DMS 273 treated with DMSO at 0.1 percent for 48 hours (cell line): ENCODE measurements at regions not wholly inside any gene's neighbourhood (a gene's known extent, or its start where the extent isn't known, plus 50 kb on each side); places are given as distances from the start of the nearest gene placed in this dataset.
"Not testable (repeated sequence)": the region's sequence is repeated elsewhere in the genome, so short reads cannot be mapped to it uniquely, and the experiment has no call there.

Experiments used
- DNase-seq: peaks from one replicate; lab custom pipeline; 2025; lab: John Stamatoyannopoulos, UW

GRCh38 chr2:234564699-234565098, 67.8 kb upstream of the ARL4C start:
- no peak for DNase-seq

DNA sequence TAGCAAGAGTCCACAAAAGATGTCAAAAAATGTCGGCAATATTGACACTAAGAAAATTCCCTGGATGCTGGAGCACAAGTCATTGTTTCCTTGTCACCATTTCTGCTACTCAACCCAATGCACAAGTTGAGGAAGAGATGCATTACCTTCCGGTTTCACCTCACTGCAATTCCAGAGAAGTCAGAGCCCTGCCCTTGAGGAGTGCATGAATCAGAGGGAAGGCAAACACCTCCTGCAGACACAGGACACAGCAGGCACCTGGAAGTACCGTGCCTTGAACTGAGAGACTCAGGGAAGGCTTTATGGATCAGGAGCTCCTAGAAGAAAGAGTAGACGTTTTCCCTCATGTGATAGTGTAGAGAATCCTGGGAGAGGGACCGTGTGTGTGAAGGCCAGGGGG, 62.7 kb upstream of the ARL4C start:
- no peak for DNase-seq

DNA sequence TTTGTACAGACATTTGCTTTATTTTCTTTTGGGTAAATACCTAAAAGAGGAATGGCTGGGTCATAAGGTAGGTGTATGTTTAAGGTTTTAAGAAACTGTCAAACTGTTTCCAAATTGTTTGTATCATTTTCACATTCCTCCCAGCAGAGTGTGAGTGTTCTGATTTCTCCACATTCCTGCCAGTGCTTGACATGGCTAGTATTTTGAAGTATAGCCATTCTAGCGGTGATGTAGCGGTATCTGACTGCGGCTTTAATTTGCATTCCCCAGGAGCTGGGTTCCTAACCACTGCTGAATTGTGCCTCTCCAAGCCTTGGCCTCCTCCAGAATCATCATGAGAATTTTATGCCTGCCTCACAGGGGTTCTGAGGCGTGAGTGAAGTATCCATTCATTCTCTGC, 61.8 kb upstream of the ARL4C start:
- no peak for DNase-seq

- no peak for DNase-seq
These were observed 60.1 kb upstream of the ARL4C start for GRCh38 chr2:234556848-234557573.

DNA sequence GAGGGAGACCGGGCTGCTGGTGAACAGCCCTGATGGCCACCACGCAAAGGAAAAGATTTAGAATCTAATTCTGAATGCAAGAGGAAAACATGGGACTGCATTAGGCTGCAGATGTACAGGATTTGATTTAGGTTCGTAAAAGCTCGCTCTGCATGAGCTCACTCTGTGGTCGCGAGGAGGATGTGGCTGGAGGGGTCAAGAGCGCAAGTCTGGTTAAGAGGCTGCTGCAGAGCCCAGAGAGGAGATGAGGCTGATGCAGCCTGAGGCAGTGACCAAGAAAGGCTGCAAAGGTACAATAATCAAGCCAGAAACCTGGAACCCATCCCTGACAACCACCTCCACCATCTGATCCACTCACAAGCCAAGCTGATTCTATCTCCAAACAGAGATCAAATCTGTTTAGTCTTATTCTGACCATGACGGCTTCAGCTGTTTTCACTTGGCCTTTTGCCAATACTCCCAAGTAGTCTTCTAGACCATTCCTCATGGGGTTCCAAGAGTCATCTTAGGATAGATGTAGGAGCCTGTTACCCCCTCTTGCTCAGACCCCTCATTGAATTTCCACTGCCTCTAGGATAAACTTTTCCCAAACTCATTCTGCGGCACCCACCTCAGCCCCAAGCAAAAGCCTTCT, 58.9 kb upstream of the ARL4C start:
- no peak for DNase-seq

GRCh38 chr2:234555161-234555560, 58.3 kb upstream of the ARL4C start:
- no peak for DNase-seq

DNA sequence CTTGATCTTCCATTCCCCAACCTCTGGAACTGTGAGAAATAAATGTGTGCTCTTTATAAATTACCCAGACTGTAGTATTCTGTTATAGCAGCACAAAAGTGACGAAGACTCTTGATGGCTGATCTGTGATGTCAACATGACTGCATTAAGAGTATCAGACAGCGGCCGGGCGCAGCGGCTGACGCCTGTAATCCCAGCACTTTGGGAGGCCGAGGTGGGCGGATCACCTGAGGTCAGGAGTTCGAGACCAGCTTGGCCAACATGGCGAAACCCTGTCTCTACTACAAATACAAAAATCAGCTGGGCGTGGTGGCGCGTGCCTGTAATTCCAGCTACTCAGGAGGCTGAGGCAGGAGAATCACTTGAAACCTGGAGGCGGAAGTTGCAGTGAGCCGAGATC, 56.3 kb upstream of the ARL4C start:
- DNase-seq: not testable (repeated sequence)

- DNase-seq: peak; percentile 36
These were observed 53.7 kb upstream of the ARL4C start for GRCh38 chr2:234550511-234551107.

DNA sequence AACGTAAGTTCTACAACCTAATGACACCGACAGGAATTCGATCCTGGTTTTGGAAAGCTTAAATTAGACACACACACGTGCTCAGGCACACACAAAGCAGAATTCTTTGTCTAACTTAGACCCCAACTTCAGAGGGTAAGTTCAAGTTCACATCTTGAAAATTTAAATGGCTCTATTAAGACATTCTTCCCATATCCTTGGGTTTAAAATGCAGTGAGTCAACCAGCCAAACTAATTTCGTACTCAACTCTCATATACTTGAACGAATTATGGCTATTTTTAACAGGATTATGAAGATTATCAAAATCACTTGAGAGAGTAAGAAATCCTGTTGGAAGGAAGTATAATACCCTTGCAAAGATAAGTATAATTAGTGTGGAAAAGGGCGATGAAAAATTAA, 53.2 kb upstream of the ARL4C start:
- DNase-seq: no peak

DNA sequence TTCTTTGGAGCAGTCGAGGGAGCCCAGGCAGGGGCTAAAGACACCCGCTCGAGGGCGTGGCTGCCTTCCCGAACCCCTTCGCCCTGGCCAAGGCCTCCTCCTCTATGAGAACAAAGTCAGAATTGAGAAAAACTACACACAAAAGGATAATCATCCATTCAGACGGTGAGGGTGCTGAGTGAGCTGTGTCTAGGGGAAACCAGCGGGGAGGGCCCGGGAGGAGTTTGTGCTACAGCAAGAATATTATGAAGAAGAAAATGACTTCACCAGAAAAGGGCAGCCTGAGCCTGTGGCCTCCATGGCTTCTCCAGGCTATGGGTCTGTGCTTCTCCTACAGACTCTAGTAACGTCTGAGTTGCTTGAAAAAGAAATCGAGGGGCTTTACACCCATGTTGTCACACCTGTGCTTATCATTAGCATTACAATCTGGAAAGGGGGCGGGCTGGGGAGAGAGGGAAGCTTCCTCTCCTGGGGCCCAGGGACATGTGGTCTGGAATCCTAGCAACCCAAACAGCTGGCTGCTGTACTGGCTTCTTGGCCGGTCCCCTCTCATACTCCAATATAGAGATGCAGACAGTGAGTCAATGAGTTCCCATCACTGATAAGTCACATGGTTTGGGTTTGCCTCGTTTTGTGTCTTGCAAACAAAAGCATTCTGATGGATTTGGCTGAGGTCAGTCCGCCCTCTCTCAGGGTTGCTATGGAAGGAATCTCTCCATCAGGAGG, 52.0 kb upstream of the ARL4C start:
- DNase-seq: no peak

DNA sequence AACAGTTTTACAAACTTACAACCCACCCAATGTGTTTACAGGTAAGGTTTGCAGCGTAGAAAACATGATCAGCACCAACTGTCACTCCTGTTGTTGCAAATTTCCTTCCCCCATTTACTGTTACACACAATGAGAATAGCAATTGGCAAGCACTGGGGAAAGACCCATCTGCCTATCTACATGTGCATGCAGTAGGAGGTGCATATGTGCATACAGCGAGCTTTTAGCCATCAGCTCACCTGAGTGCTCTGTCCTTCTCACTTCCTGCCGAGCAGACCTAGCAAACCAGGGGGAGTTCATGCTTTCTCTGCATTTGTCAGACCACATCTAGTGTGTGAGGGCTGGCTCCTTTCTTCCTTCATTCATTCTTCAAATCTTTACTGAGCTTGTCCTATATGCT, 49.9 kb upstream of the ARL4C start:
- DNase-seq: no peak
